CD4-positive, alpha-beta T cell (primary cell): ENCODE measurements at regions not wholly inside any gene's neighbourhood (a gene's known extent, or its start where the extent isn't known, plus 50 kb on each side); places are given as distances from the start of the nearest gene placed in this dataset.
"Not testable (repeated sequence)": the region's sequence is repeated elsewhere in the genome, so short reads cannot be mapped to it uniquely, and the experiment has no call there.

Experiments used
- ATAC-seq: fragments of 200-7000 bp; cut with Tn5 transposase; one replicate; pipeline ENCODE4 v1.10.0; 2022; ENCODE audit warnings: mild to moderate bottlenecking; ENCODE audit not compliant: poor library complexity
- CTCF ChIA-PET: fragments of 350-600 bp; sonication (Branson Sonifier 250); formaldehyde crosslinking; loops from one replicate; lab custom pipeline; 2021; ENCODE audit warnings: antibody characterized with exemption, inconsistent platforms; lab: Charles Lee
- POLR2A ChIA-PET: fragments of 350-600 bp; sonication (Branson Sonifier 250); formaldehyde crosslinking; loops from one replicate; lab custom pipeline; 2021; ENCODE audit warnings: antibody characterized with exemption, inconsistent platforms; lab: Charles Lee
- DNase-seq, 14 experiments: peaks; one replicate each; pipeline ENCODE4 v3.0.0-alpha.2; 2013 to 2020; ENCODE audit warnings: mixed read lengths in 2 of 14
- H3K27ac ChIP-seq, 2 donors: one replicate each; pipeline versions ENCODE4 v1.5.1 to v1.7.0; 2013; ENCODE audit warnings: low read length in 2 of 2, low read depth in 1 of 2, mild to moderate bottlenecking in 1 of 2
- H3K27me3 ChIP-seq, 2 experiments: 1 replicate in 1 of 2; 2 replicates in 1 of 2; pipeline versions ENCODE4 v1.6.1 to v1.7.0; 2013; ENCODE audit warnings: low read length in 2 of 2, control low read depth in 1 of 2, mild to moderate bottlenecking in 1 of 2, moderate library complexity in 1 of 2; ENCODE audit not compliant: insufficient read depth in 2 of 2, control insufficient read depth in 1 of 2
- H3K36me3 ChIP-seq: one replicate; pipeline ENCODE4 v1.6.1; 2013; ENCODE audit warnings: low read length, control low read depth; ENCODE audit not compliant: insufficient read depth
- H3K4me1 ChIP-seq: one replicate; pipeline ENCODE4 v1.6.1; 2013; ENCODE audit warnings: low read length, control low read depth; ENCODE audit not compliant: insufficient read depth
- H3K4me3 ChIP-seq: one replicate; pipeline ENCODE4 v1.5.1; 2013; ENCODE audit warnings: mild to moderate bottlenecking, low read length, moderate library complexity
- H3K9me3 ChIP-seq, 2 experiments: 1 replicate in 1 of 2; 2 replicates in 1 of 2; pipeline versions ENCODE4 v1.6.1 to v1.7.0; 2013; ENCODE audit warnings: low read length in 2 of 2, mild to moderate bottlenecking in 2 of 2, control low read depth in 1 of 2, moderate library complexity in 1 of 2; ENCODE audit not compliant: control insufficient read depth in 1 of 2, insufficient read depth in 1 of 2
- H3K27ac Mint-ChIP-seq: one replicate; pipeline ENCODE4 v1.8.0; 2020; ENCODE audit warnings: mixed read lengths
- H3K27me3 Mint-ChIP-seq: one replicate; pipeline ENCODE4 v1.8.0; 2021; ENCODE audit warnings: mixed read lengths
- H3K36me3 Mint-ChIP-seq: one replicate; pipeline ENCODE4 v1.8.0; 2021; ENCODE audit warnings: low read depth, mixed read lengths
- H3K4me1 Mint-ChIP-seq: one replicate; pipeline ENCODE4 v1.8.0; 2021; ENCODE audit warnings: low read depth, mixed read lengths
- H3K4me3 Mint-ChIP-seq: one replicate; pipeline ENCODE4 v1.8.0; 2020; ENCODE audit warnings: mild to moderate bottlenecking, mixed read lengths
- H3K9me3 Mint-ChIP-seq: one replicate; pipeline ENCODE4 v1.8.0; 2020; ENCODE audit warnings: mixed read lengths
- CTCF ChIP-seq: fragments of 200-600 bp; IDR thresholded peaks from one replicate; pipeline ENCODE4 v1.8.0; 2022; ENCODE audit warnings: antibody characterized with exemption, mild to moderate bottlenecking
- intact Hi-C, 2 experiments: fragments of 100-400 bp; cut with DNase I in 1 of 2; cut with micrococcal nuclease in 1 of 2; formaldehyde crosslinking; loops; one replicate each; pipeline versions ENCODE4 v1.15.1 to v1.9.0; 2023 to 2025; cut with DNase I, micrococcal nuclease

DNA sequence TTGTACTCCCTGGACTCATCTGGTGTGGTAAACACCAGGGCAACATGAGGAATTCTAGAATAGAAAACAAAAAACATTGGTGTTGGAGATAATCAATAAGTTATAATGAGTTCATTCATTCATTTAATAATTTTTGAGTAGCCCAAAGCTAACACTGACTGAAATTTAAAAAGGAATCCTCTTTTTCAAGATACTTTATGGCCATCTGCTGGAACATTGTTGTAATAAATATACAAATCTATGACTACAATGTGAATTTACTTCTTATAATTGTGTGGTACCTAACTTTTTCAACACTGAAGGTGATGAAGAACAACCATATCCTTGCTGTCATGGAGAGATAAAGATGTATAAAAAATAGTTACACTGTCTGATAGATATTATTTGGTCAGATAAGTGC, 687.3 kb upstream of the MIS18BP1 start:
- intact Hi-C loops, result no loop called here
- H3K9me3 Mint-ChIP-seq, result peaks cover 24% of the 10 kb centered on the region
- Histone ChIP-seq H3K27me3 (no peaks in the 10 kb centered on the region), H3K4me1 (no peaks in the 10 kb centered on the region), H3K27ac (no peak overlapping the region), H3K4me3 (no peak overlapping the region), H3K36me3 (no peaks in the 10 kb centered on the region), H3K9me3 (no peaks in the 10 kb centered on the region)
- no peak for TF ChIP-seq CTCF
- no peak for DNase-seq
- no peak for ATAC-seq
- no peaks in the 10 kb centered on the region for H3K27me3 Mint-ChIP-seq
- ChIA-PET POLR2A (no interaction called here), CTCF (interaction anchor here (0.6 kb wide), 1 partner anchor 1350 kb away, joined by 3 read pairs; no protein-coding TSS in a partner anchor)
- no peaks in the 10 kb centered on the region for H3K4me1 Mint-ChIP-seq
- no peaks in the 10 kb centered on the region for H3K36me3 Mint-ChIP-seq
- H3K4me3 Mint-ChIP-seq, result no peak overlapping the region
- no peak overlapping the region for H3K27ac Mint-ChIP-seq

GRCh38 chr14:45939572-45939971, 686.6 kb upstream of the MIS18BP1 start:
- no peak overlapping the region for H3K27ac Mint-ChIP-seq
- peaks cover 0 to 4% of the 10 kb centered on the region in 2 experiments for H3K9me3 ChIP-seq
- peaks cover 25% of the 10 kb centered on the region for H3K9me3 Mint-ChIP-seq
- DNase-seq (no peak), ATAC-seq (no peak)
- ChIA-PET POLR2A (no interaction called here), CTCF (no interaction called here)
- intact Hi-C loops, result no loop called here
- H3K27me3 Mint-ChIP-seq, result no peaks in the 10 kb centered on the region
- H3K4me1 Mint-ChIP-seq, result no peaks in the 10 kb centered on the region
- H3K4me3 ChIP-seq, result no peak overlapping the region
- no peak overlapping the region for H3K27ac ChIP-seq
- no peak for TF ChIP-seq CTCF
- no peaks in the 10 kb centered on the region for H3K36me3 Mint-ChIP-seq
- H3K4me3 Mint-ChIP-seq, result no peak overlapping the region
- no peaks in the 10 kb centered on the region for H3K4me1 ChIP-seq
- no peaks in the 10 kb centered on the region for H3K36me3 ChIP-seq
- H3K27me3 ChIP-seq, result no peaks in the 10 kb centered on the region

DNA sequence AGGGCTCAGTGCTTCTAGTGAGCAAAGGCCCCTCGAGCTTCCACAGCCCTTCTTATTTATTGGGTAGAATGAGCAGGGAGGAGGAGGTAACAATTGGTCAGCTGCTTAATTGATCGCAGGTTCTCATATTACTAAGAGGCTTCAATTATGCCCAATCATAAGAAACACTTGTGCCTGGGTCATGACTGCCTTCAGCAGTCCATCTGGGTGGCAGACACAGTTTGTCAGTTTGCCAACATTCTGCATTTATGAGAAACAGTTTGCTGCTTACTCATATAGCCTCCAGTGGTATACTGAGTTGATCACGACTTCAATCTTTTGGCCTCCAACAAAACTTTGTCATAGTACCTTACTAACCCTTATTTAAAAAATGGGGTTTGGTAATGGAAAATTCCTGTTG, 667.0 kb upstream of the MIS18BP1 start:
- CTCF ChIA-PET, H3K4me1 ChIP-seq, POLR2A ChIA-PET, H3K27me3 ChIP-seq, H3K27ac ChIP-seq, H3K4me1 Mint-ChIP-seq, H3K4me3 ChIP-seq, intact Hi-C loops, H3K36me3 Mint-ChIP-seq, ATAC-seq, H3K27me3 Mint-ChIP-seq, H3K36me3 ChIP-seq, H3K27ac Mint-ChIP-seq, DNase-seq, H3K4me3 Mint-ChIP-seq, H3K9me3 ChIP-seq: not testable (repeated sequence)
- H3K9me3 Mint-ChIP-seq, result peaks cover 11% of the 10 kb centered on the region

GRCh38 chr14:45916340-45916953, 663.4 kb upstream of the MIS18BP1 start:
- H3K27ac Mint-ChIP-seq, result no peak overlapping the region
- no peaks in the 10 kb centered on the region for H3K4me1 Mint-ChIP-seq

More at GRCh38 chr14:45916340-45916953, 663.4 kb upstream of the MIS18BP1 start:
- Mint-ChIP-seq H3K27me3 (no peaks in the 10 kb centered on the region), H3K9me3 (peaks cover 14% of the 10 kb centered on the region), H3K36me3 (no peaks in the 10 kb centered on the region), H3K4me3 (no peak overlapping the region)
- no peaks in the 10 kb centered on the region for H3K27me3 ChIP-seq
- CTCF ChIA-PET, result no interaction called here
- POLR2A ChIA-PET, result no interaction called here
- no peak for TF ChIP-seq CTCF
- ATAC-seq, result no peak
- no peaks in the 10 kb centered on the region for H3K4me1 ChIP-seq
- no peak overlapping the region for H3K4me3 ChIP-seq
- no peaks in the 10 kb centered on the region for H3K36me3 ChIP-seq
- intact Hi-C loops, result no loop called here
- no peak for DNase-seq
- peaks cover 5 to 8% of the 10 kb centered on the region in 2 experiments for H3K9me3 ChIP-seq
- no peak overlapping the region for H3K27ac ChIP-seq
